ENCODE measurements at regions not wholly inside any gene's neighbourhood (a gene's known extent, or its start where the extent isn't known, plus 50 kb on each side); places are given as distances from the start of the nearest gene placed in this dataset.

GRCh38 chr7:111663771-111664170 is 101.5 kb upstream of the IMMP2L start:
- TF ChIP-seq POLR2AphosphoS5 (IDR thresholded peaks at IDR 0.05; ENCODE audit: insufficient read depth in 1 of 2, low read depth in 1 of 2) (no peak), CTCF (IDR thresholded peaks at IDR 0.05) (no peak), POLR2A (IDR thresholded peaks at IDR 0.05) (no peak)
- no peak overlapping the region for H3K4me3 ChIP-seq
- H3K4me1 ChIP-seq, result peaks cover 4% of the 10 kb centered on the region
- H3K36me3 ChIP-seq, result no peaks in the 10 kb centered on the region
- H3K27me3 ChIP-seq, result no peaks in the 10 kb centered on the region
- no peaks in the 10 kb centered on the region for H3K9me3 ChIP-seq
- no peak overlapping the region for H3K27ac ChIP-seq
- intact Hi-C loops (cut with DNase I), result no loop called here
- no peak for DNase-seq (ENCODE audit: extremely low spot score in 2 of 2)

DNA sequence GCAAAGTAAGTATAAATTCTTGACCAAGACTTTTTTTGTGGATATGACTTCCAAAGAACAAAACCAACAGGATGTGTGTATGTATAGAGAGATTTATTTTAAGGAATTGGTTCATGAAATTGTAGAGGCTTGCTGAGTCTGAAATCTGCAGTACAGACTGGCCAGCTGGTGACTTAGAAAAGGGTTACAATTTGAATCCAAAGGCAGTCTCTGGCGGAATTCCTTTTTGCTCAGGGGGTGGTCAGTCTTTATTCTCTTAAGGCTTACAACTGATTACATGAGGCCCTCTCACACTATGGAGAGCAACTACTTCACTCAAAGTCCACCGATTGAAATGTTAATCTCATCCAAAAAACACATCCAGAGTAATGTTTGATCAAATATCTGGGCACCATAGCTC is 100.1 kb upstream of the IMMP2L start:
- no peak for DNase-seq (ENCODE audit: extremely low spot score in 2 of 2)
- Histone ChIP-seq H3K4me3 (no peak overlapping the region), H3K27ac (no peak overlapping the region), H3K27me3 (no peaks in the 10 kb centered on the region), H3K9me3 (no peaks in the 10 kb centered on the region), H3K4me1 (peaks cover 4% of the 10 kb centered on the region), H3K36me3 (no peaks in the 10 kb centered on the region)
- TF ChIP-seq CTCF (IDR thresholded peaks at IDR 0.05), result no peak
- no peak for TF ChIP-seq POLR2AphosphoS5 (IDR thresholded peaks at IDR 0.05; ENCODE audit: insufficient read depth in 1 of 2, low read depth in 1 of 2)
- no peak for TF ChIP-seq POLR2A (IDR thresholded peaks at IDR 0.05)
- intact Hi-C loops (cut with DNase I), result no loop called here

- no peak for TF ChIP-seq CTCF (IDR thresholded peaks at IDR 0.05)
- H3K27me3 ChIP-seq, result no peaks in the 10 kb centered on the region
- DNase-seq (ENCODE audit: extremely low spot score in 2 of 2), result no peak
- intact Hi-C loops (cut with DNase I), result no loop called here
- H3K4me1 ChIP-seq, result peaks cover 4% of the 10 kb centered on the region
- no peak overlapping the region for H3K27ac ChIP-seq
- H3K9me3 ChIP-seq, result no peaks in the 10 kb centered on the region
- no peak overlapping the region for H3K4me3 ChIP-seq
- H3K36me3 ChIP-seq, result no peaks in the 10 kb centered on the region
Observed at GRCh38 chr7:111660478-111660877, 98.2 kb upstream of the IMMP2L start.

DNA sequence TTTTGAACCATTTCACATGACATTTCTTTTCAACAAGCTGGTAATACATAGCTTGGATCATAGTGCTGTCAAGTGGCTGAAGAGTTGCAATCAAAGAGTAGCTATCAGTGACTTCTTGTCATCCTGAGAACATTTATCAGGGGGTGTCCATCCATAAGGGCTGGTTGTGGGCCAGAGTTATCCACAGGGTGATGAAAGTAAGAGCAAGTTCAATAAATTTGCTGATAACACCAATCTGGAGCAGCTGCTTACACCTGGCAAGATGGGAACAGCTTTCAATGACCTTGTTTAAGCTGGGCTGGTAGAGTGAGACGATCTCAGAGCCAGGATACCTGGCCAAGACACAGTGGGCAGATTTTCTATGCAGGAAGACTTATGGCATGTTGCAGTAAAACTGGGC is 96.3 kb upstream of the IMMP2L start:
- no peak for DNase-seq (ENCODE audit: extremely low spot score in 2 of 2)
- TF ChIP-seq POLR2AphosphoS5 (IDR thresholded peaks at IDR 0.05; ENCODE audit: insufficient read depth in 1 of 2, low read depth in 1 of 2) (no peak), CTCF (IDR thresholded peaks at IDR 0.05) (no peak), POLR2A (IDR thresholded peaks at IDR 0.05) (no peak)
- no peaks in the 10 kb centered on the region for H3K4me1 ChIP-seq
- H3K27ac ChIP-seq, result no peak overlapping the region
- no peaks in the 10 kb centered on the region for H3K36me3 ChIP-seq
- intact Hi-C loops (cut with DNase I), result no loop called here
- no peak overlapping the region for H3K4me3 ChIP-seq
- H3K27me3 ChIP-seq, result no peaks in the 10 kb centered on the region
- H3K9me3 ChIP-seq, result no peaks in the 10 kb centered on the region

GRCh38 chr7:111657018-111657417 is 94.7 kb upstream of the IMMP2L start:
- no peaks in the 10 kb centered on the region for H3K27me3 ChIP-seq
- H3K27ac ChIP-seq, result no peak overlapping the region
- H3K4me1 ChIP-seq, result no peaks in the 10 kb centered on the region
- H3K36me3 ChIP-seq, result no peaks in the 10 kb centered on the region
- intact Hi-C loops (cut with DNase I), result no loop called here
- H3K9me3 ChIP-seq, result no peaks in the 10 kb centered on the region
- DNase-seq (ENCODE audit: extremely low spot score in 2 of 2), result no peak
- TF ChIP-seq POLR2AphosphoS5 (IDR thresholded peaks at IDR 0.05; ENCODE audit: insufficient read depth in 1 of 2, low read depth in 1 of 2) (no peak), POLR2A (IDR thresholded peaks at IDR 0.05) (no peak), CTCF (IDR thresholded peaks at IDR 0.05) (no peak)
- no peak overlapping the region for H3K4me3 ChIP-seq

Data from vagina (tissue), 2 donors.